ENCODE measurements at regions not wholly inside any gene's neighbourhood (a gene's known extent, or its start where the extent isn't known, plus 50 kb on each side); places are given as distances from the start of the nearest gene placed in this dataset.

DNA sequence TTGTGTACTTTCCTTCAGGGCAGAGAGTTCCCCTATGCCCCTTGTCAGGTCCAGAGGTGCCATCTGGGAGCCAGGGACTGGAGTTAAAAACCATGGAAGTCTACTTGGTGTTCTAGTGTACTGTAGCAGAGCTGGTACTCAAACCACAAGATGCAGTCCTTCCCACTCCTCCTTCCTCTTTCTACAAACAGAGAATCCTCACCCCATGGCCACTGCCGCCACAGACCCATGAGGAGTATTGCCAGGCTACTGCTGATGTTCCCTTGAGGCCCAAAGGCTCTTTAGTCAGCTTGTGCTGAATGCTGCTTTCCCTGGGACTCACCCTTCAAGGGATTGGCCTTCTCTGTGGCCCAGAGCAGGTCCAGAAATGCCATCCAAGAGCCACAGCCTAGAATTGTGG, 229.2 kb upstream of the ZPLD1 start:
- Histone ChIP-seq H3K36me3 (replicated peaks in 1 of 2; ENCODE audit: control insufficient read depth in 1 of 2, insufficient read depth in 2 of 2, low read length in 2 of 2) (no peaks in the 10 kb centered on the region), H3K27ac (ENCODE audit: low read depth in 1 of 2, low read length in 2 of 2) (no peak overlapping the region), H3K9me3 (replicated peaks in 1 of 2; ENCODE audit: control insufficient read depth in 1 of 2, insufficient read depth in 1 of 2, low read length in 2 of 2) (no peaks in the 10 kb centered on the region), H3K4me1 (ENCODE audit: control insufficient read depth in 1 of 2, insufficient read depth in 2 of 2, low read length in 2 of 2) (peaks cover 7 to 12% of the 10 kb centered on the region in 2 donors), H2AFZ (ENCODE audit: insufficient read depth, low read depth, low read length, poor library complexity, severe bottlenecking) (no peak overlapping the region), H3K9ac (ENCODE audit: insufficient read depth, low read length, poor library complexity, severe bottlenecking) (no peak overlapping the region), H3K4me3 (replicated peaks in 1 of 3; ENCODE audit: low read depth in 2 of 3, low read length in 3 of 3) (no peak overlapping the region), H4K20me1 (ENCODE audit: insufficient read depth, low read length) (no peaks in the 10 kb centered on the region), H3K79me2 (ENCODE audit: insufficient read depth, low read length) (no peaks in the 10 kb centered on the region), H3K27me3 (ENCODE audit: control insufficient read depth in 2 of 2, insufficient read depth in 2 of 2, low read length in 2 of 2) (no peaks in the 10 kb centered on the region), H3K4me2 (replicated peaks; ENCODE audit: extremely low read depth, low read length, poor library complexity, severe bottlenecking) (no peak overlapping the region)
- intact Hi-C loops (cut with micrococcal nuclease): no loop called here
- Mint-ChIP-seq H3K27me3 (ENCODE audit: low read depth in 3 of 3) (peaks cover 1% of the 10 kb centered on the region in 3 donors), H3K4me1 (peaks cover 14% of the 10 kb centered on the region), H3K4me3 (no peak overlapping the region), H3K27ac (peak overlapping the region in 1 of 7 donors; percentile 72), H3K9me3 (peaks cover 1 to 11% (median 6%) of the 10 kb centered on the region in 7 donors), H3K36me3 (no peaks in the 10 kb centered on the region)
- DNase-seq: peak; percentile 15 to 19 (median 19)
- TF ChIP-seq, protein P1, sequence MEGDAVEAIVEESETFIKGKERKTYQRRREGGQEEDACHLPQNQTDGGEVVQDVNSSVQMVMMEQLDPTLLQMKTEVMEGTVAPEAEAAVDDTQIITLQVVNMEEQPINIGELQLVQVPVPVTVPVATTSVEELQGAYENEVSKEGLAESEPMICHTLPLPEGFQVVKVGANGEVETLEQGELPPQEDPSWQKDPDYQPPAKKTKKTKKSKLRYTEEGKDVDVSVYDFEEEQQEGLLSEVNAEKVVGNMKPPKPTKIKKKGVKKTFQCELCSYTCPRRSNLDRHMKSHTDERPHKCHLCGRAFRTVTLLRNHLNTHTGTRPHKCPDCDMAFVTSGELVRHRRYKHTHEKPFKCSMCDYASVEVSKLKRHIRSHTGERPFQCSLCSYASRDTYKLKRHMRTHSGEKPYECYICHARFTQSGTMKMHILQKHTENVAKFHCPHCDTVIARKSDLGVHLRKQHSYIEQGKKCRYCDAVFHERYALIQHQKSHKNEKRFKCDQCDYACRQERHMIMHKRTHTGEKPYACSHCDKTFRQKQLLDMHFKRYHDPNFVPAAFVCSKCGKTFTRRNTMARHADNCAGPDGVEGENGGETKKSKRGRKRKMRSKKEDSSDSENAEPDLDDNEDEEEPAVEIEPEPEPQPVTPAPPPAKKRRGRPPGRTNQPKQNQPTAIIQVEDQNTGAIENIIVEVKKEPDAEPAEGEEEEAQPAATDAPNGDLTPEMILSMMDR (IDR thresholded peaks at IDR 0.05): no peak
- WGBS (ENCODE audit: insufficient coverage): 0% methylated on average over 1 of the region's 1 CpG

DNA sequence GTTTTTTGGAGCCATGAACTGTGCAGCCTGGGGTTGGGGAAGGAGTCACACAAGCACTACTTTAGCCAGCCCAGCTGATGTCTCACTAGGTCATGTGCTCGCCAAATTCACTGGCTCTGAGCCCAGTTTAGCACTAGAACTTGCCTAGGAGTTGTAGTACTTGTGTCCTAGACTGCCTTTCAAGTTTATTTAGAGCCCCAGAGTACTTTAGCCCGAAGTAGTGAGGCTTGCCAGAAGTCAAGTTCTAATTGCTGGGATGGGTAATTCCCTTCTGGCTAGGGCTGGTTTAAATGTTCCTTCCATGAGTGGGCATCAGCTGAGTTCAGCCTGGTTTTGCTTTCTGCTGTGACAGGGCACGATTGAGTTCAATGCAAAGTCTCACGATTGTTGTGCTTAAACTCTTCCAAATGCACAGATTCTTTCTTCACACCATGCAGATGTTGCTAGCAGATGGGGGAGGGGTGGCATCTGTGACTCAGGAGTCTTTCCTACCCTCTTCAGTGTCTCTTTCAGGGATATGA, 228.2 kb upstream of the ZPLD1 start:
- H3K27ac Mint-ChIP-seq: peak overlapping the region in 2 of 7 donors; percentile 42 to 66
- intact Hi-C loops (cut with micrococcal nuclease): no loop called here
- peaks cover 1% of the 10 kb centered on the region in 3 donors for H3K27me3 Mint-ChIP-seq (ENCODE audit: low read depth in 3 of 3)
- no peaks in the 10 kb centered on the region for H3K27me3 ChIP-seq (ENCODE audit: control insufficient read depth in 2 of 2, insufficient read depth in 2 of 2, low read length in 2 of 2)
- H4K20me1 ChIP-seq (ENCODE audit: insufficient read depth, low read length): no peaks in the 10 kb centered on the region
- H3K9me3 ChIP-seq (replicated peaks in 1 of 2; ENCODE audit: control insufficient read depth in 1 of 2, insufficient read depth in 1 of 2, low read length in 2 of 2): no peaks in the 10 kb centered on the region
- no peak overlapping the region for H3K4me2 ChIP-seq (replicated peaks; ENCODE audit: extremely low read depth, low read length, poor library complexity, severe bottlenecking)
- TF ChIP-seq, protein P1 (IDR thresholded peaks at IDR 0.05): no peak
- no peaks in the 10 kb centered on the region for H3K36me3 Mint-ChIP-seq
- H3K9me3 Mint-ChIP-seq: peaks cover 1 to 12% (median 8%) of the 10 kb centered on the region in 7 donors
- peaks cover 14% of the 10 kb centered on the region for H3K4me1 Mint-ChIP-seq
- no peak overlapping the region for H3K4me3 Mint-ChIP-seq
- H3K79me2 ChIP-seq (ENCODE audit: insufficient read depth, low read length): no peaks in the 10 kb centered on the region
- H3K4me3 ChIP-seq (replicated peaks in 1 of 3; ENCODE audit: low read depth in 2 of 3, low read length in 3 of 3): no peak overlapping the region
- no peak overlapping the region for H3K9ac ChIP-seq (ENCODE audit: insufficient read depth, low read length, poor library complexity, severe bottlenecking)
- no peak overlapping the region for H3K27ac ChIP-seq (ENCODE audit: low read depth in 1 of 2, low read length in 2 of 2)
- H2AFZ ChIP-seq (ENCODE audit: insufficient read depth, low read depth, low read length, poor library complexity, severe bottlenecking): peak overlapping the region; percentile 1
- DNase-seq: no peak
- H3K4me1 ChIP-seq (ENCODE audit: control insufficient read depth in 1 of 2, insufficient read depth in 2 of 2, low read length in 2 of 2): peaks cover 7 to 12% of the 10 kb centered on the region in 2 donors
- no peaks in the 10 kb centered on the region for H3K36me3 ChIP-seq (replicated peaks in 1 of 2; ENCODE audit: control insufficient read depth in 1 of 2, insufficient read depth in 2 of 2, low read length in 2 of 2)
- WGBS (ENCODE audit: insufficient coverage): 67% methylated on average over 1 of the region's 4 CpGs
